ENCODE measurements at regions not wholly inside any gene's neighbourhood (a gene's known extent, or its start where the extent isn't known, plus 50 kb on each side); places are given as distances from the start of the nearest gene placed in this dataset.

GRCh38 chr7:118621810-118622360 is 397.4 kb downstream of the ANKRD7 start:
- TF ChIP-seq, protein P1, sequence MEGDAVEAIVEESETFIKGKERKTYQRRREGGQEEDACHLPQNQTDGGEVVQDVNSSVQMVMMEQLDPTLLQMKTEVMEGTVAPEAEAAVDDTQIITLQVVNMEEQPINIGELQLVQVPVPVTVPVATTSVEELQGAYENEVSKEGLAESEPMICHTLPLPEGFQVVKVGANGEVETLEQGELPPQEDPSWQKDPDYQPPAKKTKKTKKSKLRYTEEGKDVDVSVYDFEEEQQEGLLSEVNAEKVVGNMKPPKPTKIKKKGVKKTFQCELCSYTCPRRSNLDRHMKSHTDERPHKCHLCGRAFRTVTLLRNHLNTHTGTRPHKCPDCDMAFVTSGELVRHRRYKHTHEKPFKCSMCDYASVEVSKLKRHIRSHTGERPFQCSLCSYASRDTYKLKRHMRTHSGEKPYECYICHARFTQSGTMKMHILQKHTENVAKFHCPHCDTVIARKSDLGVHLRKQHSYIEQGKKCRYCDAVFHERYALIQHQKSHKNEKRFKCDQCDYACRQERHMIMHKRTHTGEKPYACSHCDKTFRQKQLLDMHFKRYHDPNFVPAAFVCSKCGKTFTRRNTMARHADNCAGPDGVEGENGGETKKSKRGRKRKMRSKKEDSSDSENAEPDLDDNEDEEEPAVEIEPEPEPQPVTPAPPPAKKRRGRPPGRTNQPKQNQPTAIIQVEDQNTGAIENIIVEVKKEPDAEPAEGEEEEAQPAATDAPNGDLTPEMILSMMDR (conservative IDR thresholded peaks at IDR 0.05), result no peak
- TF ChIP-seq EZH2 (IDR thresholded peaks at IDR 0.05; ENCODE audit: low read depth), result no peak
